ENCODE measurements at regions not wholly inside any gene's neighbourhood (a gene's known extent, or its start where the extent isn't known, plus 50 kb on each side); places are given as distances from the start of the nearest gene placed in this dataset.

DNA sequence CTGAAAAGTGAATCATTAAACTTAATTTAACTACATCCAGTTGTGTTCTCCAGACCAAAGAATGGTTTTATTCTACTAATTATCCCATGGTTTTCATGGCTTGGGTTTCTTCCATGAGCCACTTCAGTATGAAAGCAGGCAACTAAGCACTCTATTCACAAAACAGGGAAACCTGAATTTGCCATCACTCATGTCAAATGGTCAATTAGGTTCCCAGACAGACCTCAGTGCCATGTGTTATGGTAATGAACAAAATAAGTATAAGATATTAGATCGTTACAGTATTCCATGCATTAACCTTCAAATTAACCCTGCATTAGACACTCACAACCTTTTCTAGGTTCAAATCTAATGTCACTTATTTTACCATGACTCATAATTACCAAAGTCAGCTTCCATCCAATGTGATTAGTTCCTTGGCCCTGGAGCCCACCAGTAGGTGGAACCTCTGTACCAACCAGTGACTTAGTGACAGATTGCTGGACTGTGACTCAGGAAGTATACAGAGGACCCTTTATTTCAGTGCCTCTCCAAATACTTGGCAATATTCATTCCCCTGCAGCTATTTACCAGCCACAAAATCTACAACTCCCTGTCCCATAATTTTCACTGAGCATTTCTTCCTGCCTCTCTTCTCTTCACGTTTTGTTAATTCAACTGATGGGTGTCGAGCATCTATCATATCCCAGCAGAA lies 1270.2 kb upstream of the SORCS1 start:
- TF ChIP-seq, protein P1, sequence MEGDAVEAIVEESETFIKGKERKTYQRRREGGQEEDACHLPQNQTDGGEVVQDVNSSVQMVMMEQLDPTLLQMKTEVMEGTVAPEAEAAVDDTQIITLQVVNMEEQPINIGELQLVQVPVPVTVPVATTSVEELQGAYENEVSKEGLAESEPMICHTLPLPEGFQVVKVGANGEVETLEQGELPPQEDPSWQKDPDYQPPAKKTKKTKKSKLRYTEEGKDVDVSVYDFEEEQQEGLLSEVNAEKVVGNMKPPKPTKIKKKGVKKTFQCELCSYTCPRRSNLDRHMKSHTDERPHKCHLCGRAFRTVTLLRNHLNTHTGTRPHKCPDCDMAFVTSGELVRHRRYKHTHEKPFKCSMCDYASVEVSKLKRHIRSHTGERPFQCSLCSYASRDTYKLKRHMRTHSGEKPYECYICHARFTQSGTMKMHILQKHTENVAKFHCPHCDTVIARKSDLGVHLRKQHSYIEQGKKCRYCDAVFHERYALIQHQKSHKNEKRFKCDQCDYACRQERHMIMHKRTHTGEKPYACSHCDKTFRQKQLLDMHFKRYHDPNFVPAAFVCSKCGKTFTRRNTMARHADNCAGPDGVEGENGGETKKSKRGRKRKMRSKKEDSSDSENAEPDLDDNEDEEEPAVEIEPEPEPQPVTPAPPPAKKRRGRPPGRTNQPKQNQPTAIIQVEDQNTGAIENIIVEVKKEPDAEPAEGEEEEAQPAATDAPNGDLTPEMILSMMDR (IDR thresholded peaks at IDR 0.05; ENCODE audit: control extremely low read depth in 1 of 3, insufficient read depth in 1 of 3, low read depth in 1 of 3, low read length in 3 of 3): peak in 2 of 3 experiments; percentile 8 to 12; a peak in 1 of 4 replicates
- no peak for TF ChIP-seq POLR2A (IDR thresholded peaks at IDR 0.05; ENCODE audit: control extremely low read depth in 1 of 2, low read depth in 2 of 2, low read length in 2 of 2)
- no peak for TF ChIP-seq SIRT6 (IDR thresholded peaks at IDR 0.05; ENCODE audit: low read length)
- no peak for TF ChIP-seq EP300 (IDR thresholded peaks at IDR 0.05; ENCODE audit: borderline replicate concordance in 1 of 2, low read depth in 2 of 2, low read length in 2 of 2)
- TF ChIP-seq TAF1 (IDR thresholded peaks at IDR 0.05; ENCODE audit: low read depth, low read length): no peak
- TF ChIP-seq, protein P2, sequence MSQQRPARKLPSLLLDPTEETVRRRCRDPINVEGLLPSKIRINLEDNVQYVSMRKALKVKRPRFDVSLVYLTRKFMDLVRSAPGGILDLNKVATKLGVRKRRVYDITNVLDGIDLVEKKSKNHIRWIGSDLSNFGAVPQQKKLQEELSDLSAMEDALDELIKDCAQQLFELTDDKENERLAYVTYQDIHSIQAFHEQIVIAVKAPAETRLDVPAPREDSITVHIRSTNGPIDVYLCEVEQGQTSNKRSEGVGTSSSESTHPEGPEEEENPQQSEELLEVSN (IDR thresholded peaks at IDR 0.05): no peak
- peak in 1 of 2 experiments; percentile 44; a peak in 3 of 4 replicates for TF ChIP-seq RAD21 (IDR thresholded peaks at IDR 0.05 in 1 of 2, conservative IDR thresholded peaks at IDR 0.05 in 1 of 2; ENCODE audit: low read depth in 2 of 2, low read length in 2 of 2)
- TF ChIP-seq PHF8 (conservative IDR thresholded peaks at IDR 0.05; ENCODE audit: low read depth, low read length): no peak
- TF ChIP-seq, protein P3, sequence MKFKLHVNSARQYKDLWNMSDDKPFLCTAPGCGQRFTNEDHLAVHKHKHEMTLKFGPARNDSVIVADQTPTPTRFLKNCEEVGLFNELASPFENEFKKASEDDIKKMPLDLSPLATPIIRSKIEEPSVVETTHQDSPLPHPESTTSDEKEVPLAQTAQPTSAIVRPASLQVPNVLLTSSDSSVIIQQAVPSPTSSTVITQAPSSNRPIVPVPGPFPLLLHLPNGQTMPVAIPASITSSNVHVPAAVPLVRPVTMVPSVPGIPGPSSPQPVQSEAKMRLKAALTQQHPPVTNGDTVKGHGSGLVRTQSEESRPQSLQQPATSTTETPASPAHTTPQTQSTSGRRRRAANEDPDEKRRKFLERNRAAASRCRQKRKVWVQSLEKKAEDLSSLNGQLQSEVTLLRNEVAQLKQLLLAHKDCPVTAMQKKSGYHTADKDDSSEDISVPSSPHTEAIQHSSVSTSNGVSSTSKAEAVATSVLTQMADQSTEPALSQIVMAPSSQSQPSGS (IDR thresholded peaks at IDR 0.05; ENCODE audit: low read length): no peak
- TF ChIP-seq POLR2AphosphoS5 (IDR thresholded peaks at IDR 0.05; ENCODE audit: low read depth, low read length): no peak
